H9 (cell line): ENCODE measurements at regions not wholly inside any gene's neighbourhood (a gene's known extent, or its start where the extent isn't known, plus 50 kb on each side); places are given as distances from the start of the nearest gene placed in this dataset.

Experiments used
- DNase-seq: peaks from one replicate; pipeline ENCODE4 v3.0.0-alpha.2; 2017
- H2AFZ ChIP-seq: one replicate; pipeline ENCODE4 v1.6.1; 2013; ENCODE audit warnings: mild to moderate bottlenecking, low read length, control low read depth, moderate library complexity
- H2AK5ac ChIP-seq: 2 replicates; pipeline ENCODE4 v1.6.1; 2013; ENCODE audit warnings: low read length, control low read depth, mixed read lengths; ENCODE audit not compliant: insufficient read length
- H2BK120ac ChIP-seq: one replicate; pipeline ENCODE4 v1.6.1; 2013; ENCODE audit warnings: low read depth, mild to moderate bottlenecking, low read length, control low read depth, inconsistent platforms; ENCODE audit not compliant: poor library complexity, severe bottlenecking
- H2BK12ac ChIP-seq: 2 replicates; pipeline ENCODE4 v1.6.1; 2013; ENCODE audit warnings: low read length, control low read depth, mixed read lengths, low read depth; ENCODE audit not compliant: insufficient read length
- H2BK15ac ChIP-seq: 2 replicates; pipeline ENCODE4 v1.6.1; 2013; ENCODE audit warnings: low read depth, low read length, control low read depth
- H2BK20ac ChIP-seq: one replicate; pipeline ENCODE4 v1.6.1; 2013; ENCODE audit warnings: low read depth, mild to moderate bottlenecking, low read length, control low read depth, inconsistent platforms; ENCODE audit not compliant: poor library complexity, severe bottlenecking
- H2BK5ac ChIP-seq: 2 replicates; pipeline ENCODE4 v1.6.1; 2013; ENCODE audit warnings: low read length, control low read depth, mixed read lengths; ENCODE audit not compliant: insufficient read length
- H3K14ac ChIP-seq: 2 replicates; pipeline ENCODE4 v1.6.1; 2013; ENCODE audit warnings: low read length, control low read depth; ENCODE audit not compliant: insufficient read depth
- H3K18ac ChIP-seq: 2 replicates; pipeline ENCODE4 v1.6.1; 2013; ENCODE audit warnings: low read depth, mild to moderate bottlenecking, mixed read lengths, low read length, control low read depth; ENCODE audit not compliant: insufficient read length
- H3K23ac ChIP-seq: 2 replicates; pipeline ENCODE4 v1.6.1; 2013; ENCODE audit warnings: low read length, control low read depth, mixed read lengths, low read depth; ENCODE audit not compliant: insufficient read length
- H3K23me2 ChIP-seq: 2 replicates; pipeline ENCODE4 v1.6.1; 2013; ENCODE audit warnings: low read depth, mild to moderate bottlenecking, mixed read lengths, low read length, control low read depth; ENCODE audit not compliant: insufficient read length, poor library complexity, severe bottlenecking
- H3K27ac ChIP-seq: 2 replicates; pipeline ENCODE4 v1.5.1; 2013; ENCODE audit warnings: low read length, control low read depth, mixed read lengths, low read depth; ENCODE audit not compliant: insufficient read length
- H3K27me3 ChIP-seq: 2 replicates; pipeline ENCODE4 v1.6.1; 2013; ENCODE audit warnings: low read length, control low read depth, inconsistent platforms; ENCODE audit not compliant: insufficient read depth
- H3K4ac ChIP-seq: 2 replicates; pipeline ENCODE4 v1.6.1; 2013; ENCODE audit warnings: low read depth, mild to moderate bottlenecking, control low read depth, inconsistent platforms, low read length, moderate library complexity
- H3K4me1 ChIP-seq: 2 replicates; pipeline ENCODE4 v1.6.1; 2013; ENCODE audit warnings: low read length, control low read depth, inconsistent platforms; ENCODE audit not compliant: insufficient read depth
- H3K4me2 ChIP-seq: 2 replicates; pipeline ENCODE4 v1.6.1; 2013; ENCODE audit warnings: low read length, control low read depth, mixed read lengths; ENCODE audit not compliant: insufficient read length, insufficient read depth
- H3K56ac ChIP-seq: 2 replicates; pipeline ENCODE4 v1.6.1; 2013; ENCODE audit warnings: low read depth, mild to moderate bottlenecking, mixed read lengths, low read length, control low read depth; ENCODE audit not compliant: insufficient read length
- H3K79me1 ChIP-seq: 2 replicates; pipeline ENCODE4 v1.6.1; 2013; ENCODE audit warnings: low read depth, mild to moderate bottlenecking, moderate library complexity, low read length, control low read depth, inconsistent platforms; ENCODE audit not compliant: insufficient read depth, poor library complexity, severe bottlenecking
- H3K79me2 ChIP-seq: 2 replicates; pipeline ENCODE4 v1.6.1; 2013; ENCODE audit warnings: low read length, control low read depth, inconsistent platforms; ENCODE audit not compliant: insufficient read depth
- H3K9ac ChIP-seq: 2 replicates; pipeline ENCODE4 v1.6.1; 2013; ENCODE audit warnings: low read length, control low read depth, mixed read lengths; ENCODE audit not compliant: insufficient read length; ENCODE audit errors: extremely low read depth
- H3K9me3 ChIP-seq: one replicate; pipeline ENCODE4 v1.6.1; 2013; ENCODE audit warnings: low read depth, low read length, inconsistent platforms; ENCODE audit not compliant: control insufficient read depth
- H3T11ph ChIP-seq: one replicate; pipeline ENCODE4 v1.6.1; 2013; ENCODE audit warnings: mild to moderate bottlenecking, low read length, control low read depth, inconsistent platforms
- H4K20me1 ChIP-seq: one replicate; pipeline ENCODE4 v1.6.1; 2013; ENCODE audit not compliant: control insufficient read depth, insufficient read length, insufficient read depth
- H4K5ac ChIP-seq: 2 replicates; pipeline ENCODE4 v1.6.1; 2013; ENCODE audit warnings: low read depth, mild to moderate bottlenecking, mixed read lengths, low read length, control low read depth; ENCODE audit not compliant: insufficient read length
- H4K8ac ChIP-seq: replicated peaks from 2 replicates; pipeline ENCODE4 v1.6.1; 2013; ENCODE audit warnings: low read length, control low read depth, mixed read lengths, low read depth; ENCODE audit not compliant: insufficient read length
- H4K91ac ChIP-seq: 2 replicates; pipeline ENCODE4 v1.6.1; 2013; ENCODE audit warnings: low read depth, mild to moderate bottlenecking, moderate library complexity, mixed read lengths, low read length, control low read depth; ENCODE audit not compliant: insufficient read length
- H3K27ac Mint-ChIP-seq, 3 experiments: 2 replicates in 2 of 3; 3 replicates in 1 of 3; pipeline ENCODE4 v1.8.0; 2020 to 2021; ENCODE audit warnings: mixed read lengths in 3 of 3, mild to moderate bottlenecking in 1 of 3, moderate library complexity in 1 of 3
- H3K27me3 Mint-ChIP-seq: 2 replicates; pipeline ENCODE4 v1.8.0; 2021; ENCODE audit warnings: low read depth, mild to moderate bottlenecking, moderate library complexity, mixed read lengths
- H3K36me3 Mint-ChIP-seq, 3 experiments: 2 replicates in 2 of 3; 3 replicates in 1 of 3; pipeline ENCODE4 v1.8.0; 2020 to 2021; ENCODE audit warnings: low read depth in 3 of 3, mixed read lengths in 3 of 3; ENCODE audit not compliant: insufficient read depth in 1 of 3
- H3K4me1 Mint-ChIP-seq, 2 experiments: 2 replicates each; pipeline ENCODE4 v1.8.0; 2020; ENCODE audit warnings: mixed read lengths in 2 of 2
- H3K4me3 Mint-ChIP-seq, 2 experiments: 2 replicates in 1 of 2; 3 replicates in 1 of 2; pipeline ENCODE4 v1.8.0; 2020 to 2021; ENCODE audit warnings: mild to moderate bottlenecking in 2 of 2, mixed read lengths in 2 of 2, moderate library complexity in 1 of 2
- H3K9me3 Mint-ChIP-seq, 2 experiments: 2 replicates in 1 of 2; 3 replicates in 1 of 2; pipeline ENCODE4 v1.8.0; 2020; ENCODE audit warnings: mild to moderate bottlenecking in 2 of 2, mixed read lengths in 2 of 2, moderate library complexity in 1 of 2
- CTCF ChIP-seq: fragments of 200-600 bp; sonication (generic); conservative IDR thresholded peaks from 3 replicates; pipeline ENCODE4 v1.8.0; 2021; ENCODE audit warnings: antibody characterized with exemption, mild to moderate bottlenecking

DNA sequence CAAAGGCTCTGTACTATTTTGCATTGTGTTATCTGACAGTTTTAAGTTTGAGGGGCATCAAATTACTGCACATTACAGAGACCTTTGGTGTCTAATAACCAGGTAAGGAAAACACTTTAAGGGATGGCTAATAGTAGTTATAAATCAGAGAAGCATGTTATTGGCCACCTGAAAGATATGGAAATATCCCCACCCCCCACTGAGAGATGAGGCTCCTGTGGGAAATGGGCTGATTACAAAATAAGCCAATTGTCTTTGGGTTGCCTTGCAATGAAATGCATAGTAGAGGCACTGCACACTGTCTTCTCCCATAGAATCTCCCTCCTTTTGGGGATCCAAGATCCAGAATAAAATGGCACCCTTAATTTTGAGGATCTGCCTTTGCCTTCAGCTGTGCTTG, 91.0 kb downstream of the IGLL5 start:
- no peaks in the 10 kb centered on the region; the same call in none of the 2 replicates for H3K27me3 ChIP-seq
- H3K4me2 ChIP-seq = no peak overlapping the region
- Mint-ChIP-seq H3K27me3 (peaks cover 82% of the 10 kb centered on the region), H3K4me1 (no peaks in the 10 kb centered on the region), H3K9me3 (peaks cover 36 to 37% of the 10 kb centered on the region in 2 experiments), H3K4me3 (no peak overlapping the region), H3K27ac (no peak overlapping the region), H3K36me3 (peaks cover 5 to 9% (median 8%) of the 10 kb centered on the region in 3 experiments; a peak in 6 of 7 replicates)
- no peaks in the 10 kb centered on the region for H3K23me2 ChIP-seq
- no peak overlapping the region for H2BK120ac ChIP-seq
- H4K91ac ChIP-seq = no peak overlapping the region
- no peak for TF ChIP-seq CTCF
- H3K23ac ChIP-seq = no peak overlapping the region
- no peak overlapping the region for H2AFZ ChIP-seq
- H3K14ac ChIP-seq = no peak overlapping the region
- H3T11ph ChIP-seq = no peak overlapping the region
- no peak overlapping the region for H4K5ac ChIP-seq
- H3K4me1 ChIP-seq = no peaks in the 10 kb centered on the region
- no peak overlapping the region for H2BK5ac ChIP-seq
- no peak overlapping the region for H2AK5ac ChIP-seq
- H3K79me2 ChIP-seq = no peaks in the 10 kb centered on the region
- H3K79me1 ChIP-seq = no peaks in the 10 kb centered on the region
- H2BK20ac ChIP-seq = no peak overlapping the region
- no peak overlapping the region for H3K18ac ChIP-seq
- no peak overlapping the region for H4K8ac ChIP-seq
- no peak overlapping the region for H2BK12ac ChIP-seq
- no peak overlapping the region for H3K4ac ChIP-seq
- no peak overlapping the region for H3K56ac ChIP-seq
- no peaks in the 10 kb centered on the region for H4K20me1 ChIP-seq
- no peak overlapping the region for H3K9ac ChIP-seq
- no peak overlapping the region for H3K27ac ChIP-seq
- no peak for DNase-seq
- H2BK15ac ChIP-seq = no peak overlapping the region
- peaks cover 20% of the 10 kb centered on the region for H3K9me3 ChIP-seq
